Keratinocyte (primary cell): ENCODE measurements at regions not wholly inside any gene's neighbourhood (a gene's known extent, or its start where the extent isn't known, plus 50 kb on each side); places are given as distances from the start of the nearest gene placed in this dataset.

Experiments
- DNase-seq: peaks from one replicate; pipeline ENCODE4 v3.0.0-alpha.2; 2011; ENCODE audit warnings: low read depth, missing footprints, low spot score
- FAIRE-seq: peaks from 2 replicates; lab custom pipeline; 2011; peaks lifted over from hg19 to GRCh38; lab: Jason Lieb, UNC
- H2AFZ ChIP-seq: 2 replicates; pipeline ENCODE4 v1.6.0; 2012; ENCODE audit warnings: low read length, control low read depth, inconsistent platforms; ENCODE audit not compliant: control insufficient read depth
- H3K27ac ChIP-seq: 2 replicates; pipeline ENCODE4 v1.5.1; 2011; ENCODE audit warnings: low read length; ENCODE audit not compliant: control insufficient read depth, insufficient read depth
- H3K27me3 ChIP-seq: 3 replicates; pipeline ENCODE4 v1.6.0; 2011; ENCODE audit warnings: low read length; ENCODE audit not compliant: control insufficient read depth, insufficient read depth; ENCODE audit errors: extremely low read depth
- H3K36me3 ChIP-seq, 2 experiments: 2 replicates in 1 of 2; 3 replicates in 1 of 2; pipeline ENCODE4 v1.5.1; 2011; ENCODE audit warnings: low read length in 2 of 2, mild to moderate bottlenecking in 1 of 2; ENCODE audit not compliant: control insufficient read depth in 2 of 2, insufficient read depth in 2 of 2; ENCODE audit errors: extremely low read depth in 1 of 2
- H3K4me1 ChIP-seq: 3 replicates; pipeline ENCODE4 v1.5.1; 2011; ENCODE audit warnings: low read length; ENCODE audit not compliant: control insufficient read depth, insufficient read depth; ENCODE audit errors: extremely low read depth
- H3K4me2 ChIP-seq: 3 replicates; pipeline ENCODE4 v1.6.0; 2011; ENCODE audit warnings: low read depth, low read length; ENCODE audit not compliant: control insufficient read depth, insufficient read depth; ENCODE audit errors: extremely low read depth
- H3K4me3 ChIP-seq, 3 experiments: fragments of 200-600 bp in 1 of 3; sonication (generic) in 1 of 3; 2 replicates in 2 of 3; 3 replicates in 1 of 3; pipeline ENCODE4 v1.5.1; 2011 to 2016; ENCODE audit warnings: low read length in 3 of 3, mild to moderate bottlenecking in 3 of 3, control low read depth in 2 of 3, inconsistent platforms in 1 of 3, low read depth in 1 of 3, mixed read lengths in 1 of 3, mixed run types in 1 of 3, moderate library complexity in 1 of 3; ENCODE audit not compliant: control insufficient read depth in 2 of 3, insufficient read depth in 2 of 3; ENCODE audit errors: extremely low read depth in 1 of 3
- H3K79me2 ChIP-seq: 2 replicates; pipeline ENCODE4 v1.6.0; 2012; ENCODE audit warnings: low read length; ENCODE audit not compliant: control insufficient read depth, insufficient read depth
- H3K9ac ChIP-seq: 3 replicates; pipeline ENCODE4 v1.6.0; 2011; ENCODE audit warnings: low read length; ENCODE audit not compliant: control insufficient read depth, insufficient read depth; ENCODE audit errors: extremely low read depth
- H3K9me1 ChIP-seq: 3 replicates; pipeline ENCODE4 v1.6.0; 2011; ENCODE audit warnings: low read length; ENCODE audit not compliant: control insufficient read depth, insufficient read depth; ENCODE audit errors: extremely low read depth
- H3K9me3 ChIP-seq: 2 replicates; pipeline ENCODE4 v1.5.1; 2012; ENCODE audit warnings: low read depth, low read length; ENCODE audit not compliant: control insufficient read depth
- H4K20me1 ChIP-seq: 3 replicates; pipeline ENCODE4 v1.6.0; 2011; ENCODE audit warnings: low read length; ENCODE audit not compliant: control insufficient read depth, insufficient read depth; ENCODE audit errors: extremely low read depth
- EZH2 ChIP-seq: IDR thresholded peaks from one replicate; pipeline ENCODE4 v1.6.1; 2012; ENCODE audit warnings: inconsistent platforms, mild to moderate bottlenecking, low read length, moderate library complexity
- dilution Hi-C: fragments of 300-500 bp; cut with MboI; formaldehyde crosslinking; loops from one replicate; pipeline ENCODE4 v1.7.0; 2020; ENCODE audit warnings: low sequenced_read_pairs; ENCODE audit not compliant: extremely low pct_ligation_motif_present
- TF ChIP-seq, protein P1 (sequence below), 3 experiments: IDR thresholded peaks in 1 of 3; conservative IDR thresholded peaks in 1 of 3; optimal IDR thresholded peaks in 1 of 3; 2 replicates in 2 of 3; 3 replicates in 1 of 3; pipeline versions ENCODE3 to v1.5.1; 2011; ENCODE audit warnings: low read length in 3 of 3, mild to moderate bottlenecking in 3 of 3, moderate library complexity in 2 of 3, control low read depth in 1 of 3, inconsistent platforms in 1 of 3; ENCODE audit not compliant: insufficient read depth in 2 of 3; ENCODE audit errors: extremely low read depth in 1 of 3

DNA sequence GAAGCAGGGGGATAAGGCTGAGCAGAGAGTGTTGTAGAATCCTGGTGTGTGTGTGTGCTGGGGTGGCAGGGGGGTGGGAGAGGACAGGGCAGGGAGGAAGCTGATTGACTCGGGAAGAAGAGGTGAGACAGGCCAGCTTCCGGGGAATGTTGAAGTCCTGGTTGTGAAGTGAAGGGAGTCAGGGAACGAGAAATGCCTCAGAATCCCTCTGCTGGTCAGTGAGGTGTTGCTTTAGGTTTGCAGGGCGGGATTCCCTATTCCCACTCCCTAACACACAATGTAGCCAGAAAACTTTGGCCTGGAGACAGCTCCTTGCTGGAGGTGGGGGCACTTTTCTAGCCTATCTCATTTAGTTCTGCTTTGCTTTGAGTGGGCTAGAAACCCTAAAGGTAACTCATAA lies 265.1 kb downstream of the HAUS1 start:
- no peak overlapping the region for H3K4me3 ChIP-seq
- dilution Hi-C loops, result no loop called here
- no peak overlapping the region for H3K4me2 ChIP-seq
- H3K4me1 ChIP-seq, result no peaks in the 10 kb centered on the region
- H3K9ac ChIP-seq, result no peak overlapping the region
- H3K9me3 ChIP-seq, result no peaks in the 10 kb centered on the region
- no peaks in the 10 kb centered on the region for H3K9me1 ChIP-seq
- no peaks in the 10 kb centered on the region for H3K27me3 ChIP-seq
- no peaks in the 10 kb centered on the region for H3K36me3 ChIP-seq
- H3K27ac ChIP-seq, result no peak overlapping the region
- FAIRE-seq (no peak), DNase-seq (no peak)
- no peaks in the 10 kb centered on the region for H3K79me2 ChIP-seq
- TF ChIP-seq, protein P1, sequence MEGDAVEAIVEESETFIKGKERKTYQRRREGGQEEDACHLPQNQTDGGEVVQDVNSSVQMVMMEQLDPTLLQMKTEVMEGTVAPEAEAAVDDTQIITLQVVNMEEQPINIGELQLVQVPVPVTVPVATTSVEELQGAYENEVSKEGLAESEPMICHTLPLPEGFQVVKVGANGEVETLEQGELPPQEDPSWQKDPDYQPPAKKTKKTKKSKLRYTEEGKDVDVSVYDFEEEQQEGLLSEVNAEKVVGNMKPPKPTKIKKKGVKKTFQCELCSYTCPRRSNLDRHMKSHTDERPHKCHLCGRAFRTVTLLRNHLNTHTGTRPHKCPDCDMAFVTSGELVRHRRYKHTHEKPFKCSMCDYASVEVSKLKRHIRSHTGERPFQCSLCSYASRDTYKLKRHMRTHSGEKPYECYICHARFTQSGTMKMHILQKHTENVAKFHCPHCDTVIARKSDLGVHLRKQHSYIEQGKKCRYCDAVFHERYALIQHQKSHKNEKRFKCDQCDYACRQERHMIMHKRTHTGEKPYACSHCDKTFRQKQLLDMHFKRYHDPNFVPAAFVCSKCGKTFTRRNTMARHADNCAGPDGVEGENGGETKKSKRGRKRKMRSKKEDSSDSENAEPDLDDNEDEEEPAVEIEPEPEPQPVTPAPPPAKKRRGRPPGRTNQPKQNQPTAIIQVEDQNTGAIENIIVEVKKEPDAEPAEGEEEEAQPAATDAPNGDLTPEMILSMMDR (optimal IDR thresholded peaks at IDR 0.05 in 1 of 3, IDR thresholded peaks at IDR 0.05 in 1 of 3, conservative IDR thresholded peaks at IDR 0.05 in 1 of 3; ENCODE audit: extremely low read depth in 1 of 3, insufficient read depth in 2 of 3, low read length in 3 of 3), result no peak
- no peak for TF ChIP-seq EZH2
- H2AFZ ChIP-seq, result no peak overlapping the region
- H4K20me1 ChIP-seq, result no peaks in the 10 kb centered on the region

DNA sequence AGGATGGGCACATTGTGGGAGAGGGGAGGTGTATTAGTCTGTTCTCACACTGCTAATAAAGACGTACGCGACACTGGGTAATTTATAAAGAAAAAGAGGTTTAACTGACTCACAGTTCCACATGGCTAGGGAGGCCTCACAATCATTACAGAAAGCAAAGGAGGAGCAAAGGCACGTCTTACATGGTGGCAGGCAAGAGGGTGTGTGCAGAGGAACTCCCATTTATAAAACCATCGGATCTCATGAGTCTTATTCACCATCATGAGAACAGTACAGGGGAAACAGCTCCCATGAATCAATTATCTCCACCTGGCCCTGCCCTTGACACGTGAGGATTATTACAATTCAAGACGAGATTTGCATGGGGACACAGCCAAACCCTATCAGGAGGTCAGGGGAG lies 266.7 kb downstream of the HAUS1 start:
- Histone ChIP-seq H3K27ac (no peak overlapping the region), H3K36me3 (no peaks in the 10 kb centered on the region), H3K9me3 (no peaks in the 10 kb centered on the region), H3K9ac (no peak overlapping the region), H4K20me1 (no peaks in the 10 kb centered on the region), H3K9me1 (no peaks in the 10 kb centered on the region), H3K27me3 (no peaks in the 10 kb centered on the region), H3K4me3 (no peak overlapping the region), H3K4me2 (no peak overlapping the region), H2AFZ (no peak overlapping the region), H3K4me1 (no peaks in the 10 kb centered on the region), H3K79me2 (no peaks in the 10 kb centered on the region)
- no peak for DNase-seq
- FAIRE-seq, result no peak
- dilution Hi-C loops, result no loop called here
- TF ChIP-seq, protein P1 (optimal IDR thresholded peaks at IDR 0.05 in 1 of 3, IDR thresholded peaks at IDR 0.05 in 1 of 3, conservative IDR thresholded peaks at IDR 0.05 in 1 of 3; ENCODE audit: extremely low read depth in 1 of 3, insufficient read depth in 2 of 3, low read length in 3 of 3), result no peak
- TF ChIP-seq EZH2, result no peak
